GM12878 (cell line): ENCODE measurements at regions not wholly inside any gene's neighbourhood (a gene's known extent, or its start where the extent isn't known, plus 50 kb on each side); places are given as distances from the start of the nearest gene placed in this dataset.

Experiments used
- ATAC-seq: fragments of 200-7000 bp; cut with Tn5 transposase; 3 replicates; pipeline ENCODE4 v1.9.1; 2020; ENCODE audit warnings: mild to moderate bottlenecking, moderate library complexity
- BruUV-seq: library from RNA; stranded (reverse); fragments of 400-500 nt; replicated peaks from 2 replicates; lab custom pipeline; 2021; lab: Mats Ljungman, UMichigan
- CTCF ChIA-PET: fragments of 300-600 bp; sonication (Branson Sonifier 250); formaldehyde crosslinking; extraction: SDS; loops from one replicate; lab custom pipeline; 2021; ENCODE audit warnings: inconsistent platforms; lab: Yijun Ruan, JAX
- POLR2A ChIA-PET: fragments of 350-600 bp; formaldehyde crosslinking; extraction: SDS; loops from one replicate; lab custom pipeline; 2021; ENCODE audit warnings: inconsistent platforms; lab: Charles Lee
- RAD21 ChIA-PET: fragments of 300-600 bp; sonication (Branson Sonifier 250); formaldehyde crosslinking; loops from one replicate; lab custom pipeline; 2023; ENCODE audit warnings: antibody characterized with exemption; ENCODE audit not compliant: unreplicated experiment; lab: Charles Lee
- SMC1A ChIA-PET: fragments of 300-600 bp; sonication (Branson Sonifier 250); formaldehyde crosslinking; loops from one replicate; lab custom pipeline; 2023; ENCODE audit not compliant: unreplicated experiment, uncharacterized antibody; lab: Charles Lee
- DNase-seq: peaks from one replicate; pipeline ENCODE4 v3.0.0-alpha.2; 2011; ENCODE audit warnings: low read depth, low spot score
- FAIRE-seq: peaks from 3 replicates; lab custom pipeline; 2011; peaks lifted over from hg19 to GRCh38; lab: Jason Lieb, UNC
- H2AFZ ChIP-seq: 2 replicates; pipeline ENCODE4 v1.6.0; 2011; ENCODE audit warnings: low read depth, low read length, control low read depth; ENCODE audit not compliant: control insufficient read depth
- H3K27ac ChIP-seq: 2 replicates; pipeline ENCODE4 v1.5.1; 2011; ENCODE audit warnings: control low read depth; ENCODE audit not compliant: control insufficient read depth, insufficient read depth
- H3K27me3 ChIP-seq, 2 experiments: replicated peaks in 1 of 2; 2 replicates each; pipeline versions ENCODE4 v1.6.0 to v1.6.1; 2011; ENCODE audit warnings: low read length in 1 of 2; ENCODE audit not compliant: control insufficient read depth in 2 of 2, insufficient read depth in 2 of 2
- H3K36me3 ChIP-seq, 2 experiments: 2 replicates each; pipeline ENCODE4 v1.5.1; 2011; ENCODE audit warnings: low read length in 1 of 2; ENCODE audit not compliant: control insufficient read depth in 2 of 2, insufficient read depth in 2 of 2
- H3K4me1 ChIP-seq: 2 replicates; pipeline ENCODE4 v1.6.1; 2011; ENCODE audit warnings: mild to moderate bottlenecking, low read length, moderate library complexity, mixed read lengths; ENCODE audit not compliant: control insufficient read depth, insufficient read depth
- H3K4me2 ChIP-seq: 2 replicates; pipeline ENCODE4 v1.6.0; 2011; ENCODE audit warnings: control low read depth; ENCODE audit not compliant: control insufficient read depth, insufficient read depth
- H3K4me3 ChIP-seq: fragments of 200-600 bp; sonication (generic); 2 replicates; pipeline ENCODE4 v1.5.1; 2016
- H3K79me2 ChIP-seq: 2 replicates; pipeline ENCODE4 v1.6.0; 2011; ENCODE audit warnings: low read length; ENCODE audit not compliant: control insufficient read depth, insufficient read depth
- H3K9ac ChIP-seq: 2 replicates; pipeline ENCODE4 v1.8.0; 2011; ENCODE audit warnings: low read length, control low read depth, mixed read lengths; ENCODE audit not compliant: control insufficient read depth, insufficient read depth
- H3K9me3 ChIP-seq: replicated peaks from 3 replicates; pipeline ENCODE4 v1.5.1; 2011; ENCODE audit warnings: mild to moderate bottlenecking, low read length; ENCODE audit not compliant: control insufficient read depth, insufficient read depth
- H4K20me1 ChIP-seq: 2 replicates; pipeline ENCODE4 v1.6.0; 2011; ENCODE audit not compliant: control insufficient read depth, insufficient read depth
- ASH2L ChIP-seq: fragments of 300-600, 200-600 bp; sonication (generic); IDR thresholded peaks from 2 replicates; pipeline ENCODE4 v1.6.1; 2017; ENCODE audit warnings: low read depth, mild to moderate bottlenecking, borderline replicate concordance
- ESRRA ChIP-seq: IDR thresholded peaks from 2 replicates; pipeline ENCODE4 v1.6.1; 2012; ENCODE audit warnings: mild to moderate bottlenecking, low read length, improper control_type of control experiment
- FOXM1 ChIP-seq: IDR thresholded peaks from 2 replicates; pipeline ENCODE4 v1.6.1; 2012; ENCODE audit warnings: low read depth, mild to moderate bottlenecking, inconsistent platforms, low read length, moderate library complexity
- PAX5 ChIP-seq: IDR thresholded peaks from 2 replicates; pipeline ENCODE4 v1.6.1; 2011; ENCODE audit warnings: low read depth, low read length, borderline replicate concordance
- RAD21 ChIP-seq: IDR thresholded peaks from 2 replicates; pipeline ENCODE4 v1.6.1; 2011; ENCODE audit warnings: mild to moderate bottlenecking, low read depth, low read length, moderate library complexity; ENCODE audit not compliant: insufficient read depth
- RAD51 ChIP-seq: fragments of 450-650 bp; IDR thresholded peaks from 2 replicates; pipeline ENCODE4 v1.6.1; 2016; ENCODE audit warnings: moderate library complexity, mild to moderate bottlenecking, inconsistent platforms
- RB1 ChIP-seq: fragments of 450-650 bp; formaldehyde crosslinking; IDR thresholded peaks from 2 replicates; pipeline ENCODE4 v1.6.1; 2017; ENCODE audit warnings: mild to moderate bottlenecking, borderline replicate concordance
- SREBF1 ChIP-seq: IDR thresholded peaks from 2 replicates; pipeline ENCODE4 v1.6.1; 2012; ENCODE audit warnings: mild to moderate bottlenecking, low read length
- TCF7 ChIP-seq: IDR thresholded peaks from 2 replicates; pipeline ENCODE4 v1.6.1; 2014; ENCODE audit warnings: antibody characterized with exemption, borderline replicate concordance
- YBX1 ChIP-seq: fragments of 450-650 bp; IDR thresholded peaks from 2 replicates; pipeline ENCODE4 v1.6.1; 2016; ENCODE audit warnings: antibody characterized with exemption
- WGBS: methylation state at CpG from one replicate; pipeline ENCODE4 v1.1.6; 2016; ENCODE audit warnings: low lambda C conversion rate; ENCODE audit not compliant: insufficient replicate concordance, insufficient coverage; ENCODE audit errors: missing lambda C conversion rate; 5-methylcytosine and 5-hydroxymethylcytosine counted together
- in situ Hi-C: fragments of 300-500 bp; cut with MboI; formaldehyde crosslinking; loops from 9 replicates; pipeline ENCODE4 v1.14.3; 2018; ENCODE audit warnings: mixed read lengths
- intact Hi-C: fragments of 100-400 bp; cut with micrococcal nuclease; formaldehyde crosslinking; loops from one replicate; pipeline ENCODE4 v1.14.2; 2022; ENCODE audit not compliant: unreplicated experiment
- TF ChIP-seq, protein P1 (sequence below): IDR thresholded peaks from 2 replicates; pipeline ENCODE4 v1.6.1; 2012; ENCODE audit warnings: low read depth, low read length, improper control_type of control experiment
- TF ChIP-seq, protein P2 (sequence below): IDR thresholded peaks from 2 replicates; pipeline ENCODE4 v1.6.1; 2011; ENCODE audit warnings: mild to moderate bottlenecking, low read depth, low read length, moderate library complexity; ENCODE audit not compliant: insufficient replicate concordance
- TF ChIP-seq, protein P3 (sequence below): fragments of 450-650 bp; IDR thresholded peaks from 2 replicates; pipeline ENCODE4 v1.6.1; 2016; ENCODE audit warnings: mild to moderate bottlenecking
- TF ChIP-seq, protein P4 (sequence below): fragments of 450-650 bp; IDR thresholded peaks from 2 replicates; pipeline ENCODE4 v1.6.1; 2017; ENCODE audit warnings: antibody characterized with exemption, mild to moderate bottlenecking, moderate library complexity

DNA sequence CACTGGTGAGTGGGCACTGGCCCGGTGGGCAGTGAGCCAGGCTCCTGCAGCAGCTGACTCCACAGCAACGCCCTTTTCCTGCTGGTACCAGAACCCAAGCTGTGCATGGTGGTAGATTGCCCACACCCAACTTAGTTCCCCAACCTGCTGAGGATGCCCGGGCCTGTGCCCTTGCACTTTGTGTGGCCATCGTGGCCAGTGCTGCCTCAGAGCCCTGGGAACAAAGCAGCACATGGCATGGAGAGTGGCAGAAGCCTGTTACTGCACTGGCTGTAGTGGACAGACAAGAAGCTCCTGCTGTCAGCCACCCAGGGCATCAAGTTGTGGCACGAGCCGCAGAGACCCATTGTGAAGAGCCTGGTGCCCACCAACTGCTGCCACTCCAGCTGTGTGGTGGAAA, 612.9 kb downstream of the DNAH5 start:
- Histone ChIP-seq H3K27me3 (no peaks in the 10 kb centered on the region), H3K9me3 (no peaks in the 10 kb centered on the region), H3K4me1 (no peaks in the 10 kb centered on the region), H3K4me2 (no peak overlapping the region), H3K9ac (no peak overlapping the region), H3K79me2 (no peaks in the 10 kb centered on the region), H3K36me3 (no peaks in the 10 kb centered on the region), H3K27ac (no peak overlapping the region), H4K20me1 (no peaks in the 10 kb centered on the region), H3K4me3 (no peak overlapping the region), H2AFZ (no peak overlapping the region)
- ChIA-PET POLR2A (no interaction called here), CTCF (no interaction called here), SMC1A (no interaction called here), RAD21 (no interaction called here)
- FAIRE-seq, result no peak
- in situ Hi-C loops (no loop called here), intact Hi-C loops (no loop called here)
- no TSS peak for BruUV-seq
- WGBS, result 3% methylated on average over 6 of the region's 6 CpGs
- no peak for ATAC-seq
- TF ChIP-seq YBX1 (no peak), RAD51 (no peak), RAD21 (no peak), FOXM1 (no peak), SREBF1 (no peak), PAX5 (no peak)
- TF ChIP-seq, protein P1, sequence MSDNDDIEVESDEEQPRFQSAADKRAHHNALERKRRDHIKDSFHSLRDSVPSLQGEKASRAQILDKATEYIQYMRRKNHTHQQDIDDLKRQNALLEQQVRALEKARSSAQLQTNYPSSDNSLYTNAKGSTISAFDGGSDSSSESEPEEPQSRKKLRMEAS, result no peak
- DNase-seq, result no peak

DNA sequence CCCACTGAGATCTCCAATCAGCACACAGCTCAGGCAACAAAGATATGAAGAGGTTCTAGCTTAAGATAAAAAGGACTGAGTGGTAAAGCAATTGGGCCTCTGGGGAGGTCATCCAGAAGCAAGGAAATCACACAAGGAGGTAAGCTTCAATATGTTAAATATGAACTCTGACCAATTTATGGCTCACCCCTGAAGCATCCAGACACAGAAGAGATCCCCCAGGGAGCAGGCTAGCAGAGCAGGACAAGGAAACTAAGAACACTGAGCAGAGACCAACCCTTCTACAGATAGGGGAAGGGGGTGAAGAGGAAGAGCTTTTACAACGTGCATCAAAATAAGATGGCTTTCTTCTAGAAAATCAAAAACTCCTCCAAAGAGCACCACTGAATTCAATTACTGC, 616.2 kb downstream of the DNAH5 start:
- Histone ChIP-seq H3K9ac (no peak overlapping the region), H3K36me3 (no peaks in the 10 kb centered on the region), H3K4me3 (no peak overlapping the region), H3K27ac (no peak overlapping the region), H3K9me3 (no peaks in the 10 kb centered on the region), H3K4me1 (no peaks in the 10 kb centered on the region), H3K4me2 (no peak overlapping the region), H3K27me3 (no peaks in the 10 kb centered on the region), H4K20me1 (no peaks in the 10 kb centered on the region), H2AFZ (no peak overlapping the region), H3K79me2 (no peaks in the 10 kb centered on the region)
- DNase-seq (no peak), FAIRE-seq (no peak), ATAC-seq (no peak)
- intact Hi-C loops, result no loop called here
- ChIA-PET RAD21 (no interaction called here), SMC1A (interaction anchor here (1.3 kb wide), 1 partner anchor 8 kb away, joined by 3 read pairs; no protein-coding TSS in a partner anchor), CTCF (interaction anchor here (0.5 kb wide), 1 partner anchor 605 kb away, joined by 3 read pairs; no protein-coding TSS in a partner anchor), POLR2A (no interaction called here)
- WGBS, result 0% methylated on average over 1 of the region's 1 CpG
- no TSS peak for BruUV-seq
- in situ Hi-C loops, result no loop called here
- TF ChIP-seq, protein P2, sequence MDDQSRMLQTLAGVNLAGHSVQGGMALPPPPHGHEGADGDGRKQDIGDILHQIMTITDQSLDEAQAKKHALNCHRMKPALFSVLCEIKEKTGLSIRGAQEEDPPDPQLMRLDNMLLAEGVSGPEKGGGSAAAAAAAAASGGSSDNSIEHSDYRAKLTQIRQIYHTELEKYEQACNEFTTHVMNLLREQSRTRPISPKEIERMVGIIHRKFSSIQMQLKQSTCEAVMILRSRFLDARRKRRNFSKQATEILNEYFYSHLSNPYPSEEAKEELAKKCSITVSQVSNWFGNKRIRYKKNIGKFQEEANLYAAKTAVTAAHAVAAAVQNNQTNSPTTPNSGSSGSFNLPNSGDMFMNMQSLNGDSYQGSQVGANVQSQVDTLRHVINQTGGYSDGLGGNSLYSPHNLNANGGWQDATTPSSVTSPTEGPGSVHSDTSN, result no peak
- no peak for TF ChIP-seq TCF7
- no peak for TF ChIP-seq ASH2L
- TF ChIP-seq ESRRA, result no peak
- TF ChIP-seq, protein P3, sequence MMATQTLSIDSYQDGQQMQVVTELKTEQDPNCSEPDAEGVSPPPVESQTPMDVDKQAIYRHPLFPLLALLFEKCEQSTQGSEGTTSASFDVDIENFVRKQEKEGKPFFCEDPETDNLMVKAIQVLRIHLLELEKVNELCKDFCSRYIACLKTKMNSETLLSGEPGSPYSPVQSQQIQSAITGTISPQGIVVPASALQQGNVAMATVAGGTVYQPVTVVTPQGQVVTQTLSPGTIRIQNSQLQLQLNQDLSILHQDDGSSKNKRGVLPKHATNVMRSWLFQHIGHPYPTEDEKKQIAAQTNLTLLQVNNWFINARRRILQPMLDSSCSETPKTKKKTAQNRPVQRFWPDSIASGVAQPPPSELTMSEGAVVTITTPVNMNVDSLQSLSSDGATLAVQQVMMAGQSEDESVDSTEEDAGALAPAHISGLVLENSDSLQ, result no peak
- TF ChIP-seq RB1, result no peak
- TF ChIP-seq, protein P4, sequence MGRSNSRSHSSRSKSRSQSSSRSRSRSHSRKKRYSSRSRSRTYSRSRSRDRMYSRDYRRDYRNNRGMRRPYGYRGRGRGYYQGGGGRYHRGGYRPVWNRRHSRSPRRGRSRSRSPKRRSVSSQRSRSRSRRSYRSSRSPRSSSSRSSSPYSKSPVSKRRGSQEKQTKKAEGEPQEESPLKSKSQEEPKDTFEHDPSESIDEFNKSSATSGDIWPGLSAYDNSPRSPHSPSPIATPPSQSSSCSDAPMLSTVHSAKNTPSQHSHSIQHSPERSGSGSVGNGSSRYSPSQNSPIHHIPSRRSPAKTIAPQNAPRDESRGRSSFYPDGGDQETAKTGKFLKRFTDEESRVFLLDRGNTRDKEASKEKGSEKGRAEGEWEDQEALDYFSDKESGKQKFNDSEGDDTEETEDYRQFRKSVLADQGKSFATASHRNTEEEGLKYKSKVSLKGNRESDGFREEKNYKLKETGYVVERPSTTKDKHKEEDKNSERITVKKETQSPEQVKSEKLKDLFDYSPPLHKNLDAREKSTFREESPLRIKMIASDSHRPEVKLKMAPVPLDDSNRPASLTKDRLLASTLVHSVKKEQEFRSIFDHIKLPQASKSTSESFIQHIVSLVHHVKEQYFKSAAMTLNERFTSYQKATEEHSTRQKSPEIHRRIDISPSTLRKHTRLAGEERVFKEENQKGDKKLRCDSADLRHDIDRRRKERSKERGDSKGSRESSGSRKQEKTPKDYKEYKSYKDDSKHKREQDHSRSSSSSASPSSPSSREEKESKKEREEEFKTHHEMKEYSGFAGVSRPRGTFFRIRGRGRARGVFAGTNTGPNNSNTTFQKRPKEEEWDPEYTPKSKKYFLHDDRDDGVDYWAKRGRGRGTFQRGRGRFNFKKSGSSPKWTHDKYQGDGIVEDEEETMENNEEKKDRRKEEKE, result no peak
